ENCODE measurements at regions not wholly inside any gene's neighbourhood (a gene's known extent, or its start where the extent isn't known, plus 50 kb on each side); places are given as distances from the start of the nearest gene placed in this dataset.
"Not testable (repeated sequence)": the region's sequence is repeated elsewhere in the genome, so short reads cannot be mapped to it uniquely, and the experiment has no call there.

DNA sequence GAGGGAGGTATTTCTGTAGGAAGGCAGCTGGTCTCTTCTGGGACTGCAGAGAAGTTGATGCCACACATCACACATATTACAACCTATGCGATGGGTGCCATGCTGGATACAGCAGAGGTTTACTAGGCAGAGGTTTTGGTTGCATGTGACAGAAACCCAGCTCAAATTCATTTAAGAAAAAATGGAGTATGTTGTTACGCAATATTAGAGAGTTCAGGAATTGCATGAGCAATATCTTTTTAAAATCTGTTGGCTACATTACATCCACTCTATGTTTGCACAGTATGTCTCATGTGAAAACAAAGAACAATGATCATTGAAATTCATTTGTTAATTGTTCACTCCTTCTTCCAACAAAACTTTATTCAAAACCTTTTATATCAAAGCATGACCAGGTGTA, 425.2 kb downstream of the RWDD3 start:
- in situ Hi-C loops (cut with MboI; ENCODE audit: low pct_ligation_motif_present in 1 of 4, low pct_unique_long_range_greater_than_20kb in 1 of 4, low sequenced_read_pairs in 3 of 4) (no loop called here), intact Hi-C loops (cut with DNase I; ENCODE audit: low total_unique reads) (no loop called here)
- Histone ChIP-seq H3K36me3 (no peaks in the 10 kb centered on the region), H3K27ac (no peak overlapping the region), H3K27me3 (no peaks in the 10 kb centered on the region), H3K4me1 (no peaks in the 10 kb centered on the region), H3K4me3 (no peak overlapping the region), H3K9me3 (peaks cover 0 to 10% of the 10 kb centered on the region in 2 donors)
- TF ChIP-seq POLR2AphosphoS5 (IDR thresholded peaks at IDR 0.05) (no peak), CTCF (IDR thresholded peaks at IDR 0.05) (no peak), EP300 (IDR thresholded peaks at IDR 0.05; ENCODE audit: low read depth) (no peak), POLR2A (IDR thresholded peaks at IDR 0.05) (no peak)
- WGBS, 2 donors (ENCODE audit: low coverage in 1 of 2) = 95 to 97% methylated on average over 2 of the region's 2 CpGs
- DNase-seq = no peak

DNA sequence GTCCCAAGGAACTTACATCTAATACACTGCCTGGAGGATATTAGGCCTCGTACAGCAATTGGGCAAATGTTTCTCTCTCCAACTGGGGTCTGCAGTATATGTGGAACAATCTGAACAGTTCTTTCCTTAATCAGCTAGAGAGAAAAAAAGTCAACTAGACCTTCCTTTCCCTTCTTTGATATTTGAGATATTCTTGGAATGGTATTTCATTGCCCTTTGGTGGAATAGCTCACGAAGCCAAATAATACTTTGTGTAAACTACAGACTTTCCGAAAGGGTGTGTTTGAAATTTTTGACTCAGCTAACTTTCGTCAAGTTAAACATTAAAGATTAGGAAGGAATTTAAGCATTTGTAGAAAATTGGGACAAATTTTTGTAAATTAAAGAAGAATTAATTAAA, 425.6 kb downstream of the RWDD3 start:
- DNase-seq = no peak
- 73 to 80% methylated on average over 4 of the region's 4 CpGs for WGBS, 2 donors (ENCODE audit: low coverage in 1 of 2)
- Histone ChIP-seq H3K9me3 (peaks cover 0 to 10% of the 10 kb centered on the region in 2 donors), H3K27ac (no peak overlapping the region), H3K4me3 (no peak overlapping the region), H3K27me3 (no peaks in the 10 kb centered on the region), H3K36me3 (no peaks in the 10 kb centered on the region), H3K4me1 (no peaks in the 10 kb centered on the region)
- in situ Hi-C loops (cut with MboI; ENCODE audit: low pct_ligation_motif_present in 1 of 4, low pct_unique_long_range_greater_than_20kb in 1 of 4, low sequenced_read_pairs in 3 of 4) = no loop called here
- intact Hi-C loops (cut with DNase I; ENCODE audit: low total_unique reads) = no loop called here
- no peak for TF ChIP-seq EP300 (IDR thresholded peaks at IDR 0.05; ENCODE audit: low read depth)
- TF ChIP-seq POLR2A (IDR thresholded peaks at IDR 0.05) = no peak
- no peak for TF ChIP-seq CTCF (IDR thresholded peaks at IDR 0.05)
- no peak for TF ChIP-seq POLR2AphosphoS5 (IDR thresholded peaks at IDR 0.05)

GRCh38 chr1:95660736-95661135, 426.7 kb downstream of the RWDD3 start:
- no peak for TF ChIP-seq EP300 (IDR thresholded peaks at IDR 0.05; ENCODE audit: low read depth)
- TF ChIP-seq POLR2A (IDR thresholded peaks at IDR 0.05) = no peak
- TF ChIP-seq CTCF (IDR thresholded peaks at IDR 0.05) = no peak
- TF ChIP-seq POLR2AphosphoS5 (IDR thresholded peaks at IDR 0.05) = no peak
- Histone ChIP-seq H3K9me3 (peaks cover 0 to 10% of the 10 kb centered on the region in 2 donors), H3K36me3 (no peaks in the 10 kb centered on the region), H3K4me3 (no peak overlapping the region), H3K27ac (no peak overlapping the region), H3K27me3 (no peaks in the 10 kb centered on the region), H3K4me1 (no peaks in the 10 kb centered on the region)
- DNase-seq = no peak
- in situ Hi-C loops (cut with MboI; ENCODE audit: low pct_ligation_motif_present in 1 of 4, low pct_unique_long_range_greater_than_20kb in 1 of 4, low sequenced_read_pairs in 3 of 4) (no loop called here), intact Hi-C loops (cut with DNase I; ENCODE audit: low total_unique reads) (no loop called here)
- WGBS, 2 donors (ENCODE audit: low coverage in 1 of 2) = 25 to 27% methylated on average over 1 to 2 of the region's 2 CpGs

DNA sequence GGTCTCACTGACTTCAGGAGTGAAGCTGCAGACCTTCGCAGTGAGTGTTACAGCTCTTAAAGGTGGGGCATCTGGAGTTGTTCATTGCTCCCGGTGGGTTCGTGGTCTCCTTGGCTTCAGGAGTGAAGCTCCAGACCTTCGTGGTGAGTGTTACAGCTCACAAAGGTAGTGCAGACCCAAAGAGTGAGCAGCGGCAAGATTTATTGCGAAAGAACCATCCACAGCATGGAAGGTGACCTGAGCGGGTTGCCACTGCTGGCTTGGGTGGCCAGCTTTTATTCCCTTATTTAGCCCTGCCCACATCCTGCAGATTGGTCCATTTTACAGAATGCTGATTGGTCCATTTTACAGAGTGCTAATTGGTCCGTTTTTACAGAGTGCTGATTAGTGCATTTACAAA, 429.5 kb downstream of the RWDD3 start:
- H3K27ac ChIP-seq; intact Hi-C loops (cut with DNase I; ENCODE audit: low total_unique reads); in situ Hi-C loops (cut with MboI; ENCODE audit: low pct_ligation_motif_present in 1 of 4, low pct_unique_long_range_greater_than_20kb in 1 of 4, low sequenced_read_pairs in 3 of 4); H3K9me3 ChIP-seq; H3K4me1 ChIP-seq; H3K27me3 ChIP-seq; H3K4me3 ChIP-seq; DNase-seq; H3K36me3 ChIP-seq: not testable (repeated sequence)
- 83 to 90% methylated on average over 6 to 8 of the region's 8 CpGs for WGBS, 2 donors (ENCODE audit: low coverage in 1 of 2)

DNA sequence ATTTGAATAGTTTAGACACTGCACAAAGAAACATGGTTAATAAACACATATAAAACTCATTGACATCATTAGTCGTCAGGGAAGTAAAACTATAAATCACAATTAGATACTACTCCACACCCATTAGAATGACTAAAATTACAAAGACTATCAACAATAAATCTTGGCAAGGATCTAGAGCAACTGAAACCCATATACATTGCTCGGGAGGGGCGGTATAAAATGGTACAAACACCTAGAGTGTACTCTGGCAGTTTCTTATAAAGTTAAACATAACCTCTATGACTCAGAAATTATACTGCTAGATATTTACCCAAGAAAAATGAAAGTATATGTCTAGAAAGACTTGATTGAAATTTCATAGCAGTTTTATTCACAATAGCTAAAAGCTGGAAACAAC, 434.2 kb downstream of the RWDD3 start:
- 49 to 50% methylated on average over 1 to 3 of the region's 3 CpGs for WGBS, 2 donors (ENCODE audit: low coverage in 1 of 2)
- TF ChIP-seq POLR2AphosphoS5 (IDR thresholded peaks at IDR 0.05) (no peak), CTCF (IDR thresholded peaks at IDR 0.05) (no peak), EP300 (IDR thresholded peaks at IDR 0.05; ENCODE audit: low read depth) (no peak)
- Histone ChIP-seq H3K27ac (no peak overlapping the region), H3K36me3 (no peaks in the 10 kb centered on the region), H3K4me3 (no peak overlapping the region), H3K9me3 (peaks cover 0 to 4% of the 10 kb centered on the region in 2 donors), H3K4me1 (no peaks in the 10 kb centered on the region), H3K27me3 (no peaks in the 10 kb centered on the region)
- in situ Hi-C loops (cut with MboI; ENCODE audit: low pct_ligation_motif_present in 1 of 4, low pct_unique_long_range_greater_than_20kb in 1 of 4, low sequenced_read_pairs in 3 of 4) (no loop called here), intact Hi-C loops (cut with DNase I; ENCODE audit: low total_unique reads) (no loop called here)
- no peak for DNase-seq

DNA sequence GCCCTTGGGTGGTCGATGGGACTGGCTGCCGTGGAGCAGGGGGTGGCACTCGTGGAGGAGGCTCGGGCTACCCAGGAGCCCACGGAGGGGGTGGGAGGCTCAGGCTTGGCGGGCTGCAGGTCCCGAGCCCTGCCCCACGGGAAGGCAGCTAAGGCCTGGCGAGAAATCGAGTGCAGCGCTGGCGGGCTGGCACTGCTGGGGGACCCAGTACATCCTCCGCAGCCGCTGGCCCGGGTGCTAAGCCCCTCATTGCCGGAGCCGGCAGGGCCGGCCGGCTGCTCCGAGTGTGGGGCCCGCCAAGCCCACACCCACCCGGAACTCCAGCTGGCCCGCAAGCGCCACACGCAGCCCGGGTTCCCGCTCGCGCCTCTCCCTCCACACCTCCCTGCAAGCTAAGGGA, 435.6 kb downstream of the RWDD3 start:
- DNase-seq; H3K9me3 ChIP-seq; intact Hi-C loops (cut with DNase I; ENCODE audit: low total_unique reads); H3K27ac ChIP-seq; H3K27me3 ChIP-seq; H3K4me1 ChIP-seq; H3K4me3 ChIP-seq; H3K36me3 ChIP-seq; in situ Hi-C loops (cut with MboI; ENCODE audit: low pct_ligation_motif_present in 1 of 4, low pct_unique_long_range_greater_than_20kb in 1 of 4, low sequenced_read_pairs in 3 of 4): not testable (repeated sequence)
- WGBS, 2 donors (ENCODE audit: low coverage in 1 of 2) = 94% methylated on average over 27 of the region's 29 CpGs; no CpG with 5 or more reads in 1 of the 2 donors
